ENCODE measurements at regions not wholly inside any gene's neighbourhood (a gene's known extent, or its start where the extent isn't known, plus 50 kb on each side); places are given as distances from the start of the nearest gene placed in this dataset.

DNA sequence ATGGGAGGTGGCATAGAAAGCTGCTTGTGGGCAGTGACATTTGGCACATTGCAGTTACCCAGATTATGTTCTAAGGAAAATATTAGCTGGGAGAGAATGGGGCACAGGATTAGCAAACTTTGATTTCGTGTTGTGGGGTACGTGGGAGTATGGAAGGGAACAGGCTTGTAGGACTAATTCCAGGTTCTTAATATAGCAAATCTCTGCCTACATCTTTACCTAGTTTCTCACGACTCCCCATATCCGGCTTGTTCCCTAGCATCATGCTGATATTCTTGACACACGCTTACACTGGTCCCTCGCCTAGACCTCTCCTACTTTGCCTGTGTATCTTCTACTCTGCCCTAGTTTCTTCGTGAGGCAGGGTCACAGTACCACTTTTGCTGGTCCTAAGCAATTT lies 293.9 kb upstream of the PLXNA2 start:
- peaks cover 2 to 7% of the 10 kb centered on the region in 2 experiments for H3K4me1 ChIP-seq (ENCODE audit: control insufficient read depth in 1 of 2, insufficient read depth in 2 of 2, low read length in 2 of 2)
- H4K12ac ChIP-seq (ENCODE audit: low read depth, low read length): no peak overlapping the region
- H3K9ac ChIP-seq (ENCODE audit: low read length): no peak overlapping the region
- no peak overlapping the region for H3K4me2 ChIP-seq (ENCODE audit: low read length)
- H3K23ac ChIP-seq (ENCODE audit: low read length): no peak overlapping the region
- H3K4ac ChIP-seq (ENCODE audit: low read depth, low read length): no peak overlapping the region
- H3K4me3 ChIP-seq (ENCODE audit: low read depth, low read length): no peak overlapping the region
- H2BK120ac ChIP-seq (ENCODE audit: insufficient read depth, low read length, poor library complexity): no peak overlapping the region
- no peak overlapping the region for H4K8ac ChIP-seq (ENCODE audit: low read depth, low read length)
- H3K27ac ChIP-seq (ENCODE audit: low read depth, low read length): no peak overlapping the region
- H3K79me1 ChIP-seq (ENCODE audit: low read length): no peaks in the 10 kb centered on the region
- no peak for DNase-seq
- no peak overlapping the region for H2AK5ac ChIP-seq (ENCODE audit: low read length)
- H3K18ac ChIP-seq (ENCODE audit: low read length): no peak overlapping the region
- no peak overlapping the region for H2BK5ac ChIP-seq (ENCODE audit: low read depth, low read length, poor library complexity)
- H2BK12ac ChIP-seq (ENCODE audit: low read length): peak overlapping the region; percentile 13
- no peaks in the 10 kb centered on the region for H3K36me3 ChIP-seq (ENCODE audit: control insufficient read depth in 1 of 2, insufficient read depth in 2 of 2, low read length in 2 of 2)
- no peak overlapping the region for H2AFZ ChIP-seq (ENCODE audit: insufficient read depth, low read length, poor library complexity)
- H3K79me2 ChIP-seq (ENCODE audit: control insufficient read depth, insufficient read depth, low read length, poor library complexity): no peaks in the 10 kb centered on the region
- no CpG with 5 or more reads among the region's 7 CpGs for WGBS (ENCODE audit: extremely low coverage, insufficient coverage, insufficient read length)
- no peak overlapping the region for H3K14ac ChIP-seq (ENCODE audit: low read length)
- no peak overlapping the region for H4K91ac ChIP-seq (ENCODE audit: low read depth, low read length)
- H3K9me3 ChIP-seq (ENCODE audit: insufficient read depth, low read depth, low read length): no peaks in the 10 kb centered on the region
- no peaks in the 10 kb centered on the region for H3K27me3 ChIP-seq (ENCODE audit: insufficient read depth, low read length)

DNA sequence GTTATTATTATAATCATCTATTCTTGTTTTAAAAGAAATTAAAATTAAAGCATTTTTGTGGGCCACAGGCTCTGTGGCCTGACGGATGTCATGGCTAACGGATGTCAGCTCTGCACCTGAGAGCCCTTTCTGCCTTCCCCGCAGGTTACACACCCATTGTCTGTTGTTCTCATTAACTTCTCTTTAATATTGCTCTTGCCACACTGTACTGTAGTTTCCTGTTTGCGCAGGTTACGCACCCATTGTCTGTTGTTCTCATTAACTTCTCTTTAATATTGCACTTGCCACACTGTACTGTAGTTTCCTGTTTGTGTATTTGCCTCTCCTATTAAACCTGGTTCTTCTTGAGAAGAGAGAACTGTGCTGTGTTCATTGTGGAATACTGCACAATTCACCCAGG lies 294.4 kb upstream of the PLXNA2 start:
- Histone ChIP-seq H3K79me2 (ENCODE audit: control insufficient read depth, insufficient read depth, low read length, poor library complexity) (no peaks in the 10 kb centered on the region), H2AK5ac (ENCODE audit: low read length) (no peak overlapping the region), H3K4me2 (ENCODE audit: low read length) (no peak overlapping the region), H4K12ac (ENCODE audit: low read depth, low read length) (no peak overlapping the region), H3K27ac (ENCODE audit: low read depth, low read length) (no peak overlapping the region), H3K79me1 (ENCODE audit: low read length) (no peaks in the 10 kb centered on the region), H3K4me3 (ENCODE audit: low read depth, low read length) (no peak overlapping the region), H3K9ac (ENCODE audit: low read length) (no peak overlapping the region), H3K4ac (ENCODE audit: low read depth, low read length) (no peak overlapping the region), H2BK12ac (ENCODE audit: low read length) (no peak overlapping the region), H4K91ac (ENCODE audit: low read depth, low read length) (no peak overlapping the region), H3K23ac (ENCODE audit: low read length) (no peak overlapping the region), H3K9me3 (ENCODE audit: insufficient read depth, low read depth, low read length) (no peaks in the 10 kb centered on the region), H3K36me3 (ENCODE audit: control insufficient read depth in 1 of 2, insufficient read depth in 2 of 2, low read length in 2 of 2) (no peaks in the 10 kb centered on the region), H2AFZ (ENCODE audit: insufficient read depth, low read length, poor library complexity) (no peak overlapping the region), H3K27me3 (ENCODE audit: insufficient read depth, low read length) (no peaks in the 10 kb centered on the region), H2BK120ac (ENCODE audit: insufficient read depth, low read length, poor library complexity) (no peak overlapping the region), H3K18ac (ENCODE audit: low read length) (no peak overlapping the region), H2BK5ac (ENCODE audit: low read depth, low read length, poor library complexity) (no peak overlapping the region), H3K4me1 (ENCODE audit: control insufficient read depth in 1 of 2, insufficient read depth in 2 of 2, low read length in 2 of 2) (peaks cover 2 to 7% of the 10 kb centered on the region in 2 experiments), H4K8ac (ENCODE audit: low read depth, low read length) (no peak overlapping the region), H3K14ac (ENCODE audit: low read length) (no peak overlapping the region)
- DNase-seq: no peak
- WGBS (ENCODE audit: extremely low coverage, insufficient coverage, insufficient read length): no CpG with 5 or more reads among the region's 5 CpGs

DNA sequence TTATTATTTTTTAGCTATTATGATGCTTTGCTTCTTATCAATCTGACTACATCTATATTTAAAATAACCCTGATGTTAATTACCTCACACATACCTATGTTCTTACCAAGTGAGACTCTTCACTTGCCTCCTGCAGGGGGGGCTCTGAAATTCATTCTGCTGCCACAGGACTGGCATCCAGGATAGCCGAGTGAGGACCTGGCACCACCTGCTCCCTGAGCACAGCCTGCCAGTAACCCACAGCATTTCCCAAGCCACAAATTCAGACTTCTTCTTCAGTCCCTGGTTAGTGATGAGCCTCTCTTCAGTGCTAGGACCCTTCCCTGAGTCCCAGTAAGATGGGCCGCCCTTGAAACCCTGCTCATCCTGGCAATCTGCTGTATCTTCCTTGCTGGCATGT lies 296.5 kb upstream of the PLXNA2 start:
- no peak overlapping the region for H3K27ac ChIP-seq (ENCODE audit: low read depth, low read length)
- H2BK120ac ChIP-seq (ENCODE audit: insufficient read depth, low read length, poor library complexity): no peak overlapping the region
- H3K27me3 ChIP-seq (ENCODE audit: insufficient read depth, low read length): no peaks in the 10 kb centered on the region
- H2AK5ac ChIP-seq (ENCODE audit: low read length): no peak overlapping the region
- no peaks in the 10 kb centered on the region for H3K9me3 ChIP-seq (ENCODE audit: insufficient read depth, low read depth, low read length)
- H3K9ac ChIP-seq (ENCODE audit: low read length): no peak overlapping the region
- H3K36me3 ChIP-seq (ENCODE audit: control insufficient read depth in 1 of 2, insufficient read depth in 2 of 2, low read length in 2 of 2): no peaks in the 10 kb centered on the region
- H2BK12ac ChIP-seq (ENCODE audit: low read length): no peak overlapping the region
- H3K79me2 ChIP-seq (ENCODE audit: control insufficient read depth, insufficient read depth, low read length, poor library complexity): no peaks in the 10 kb centered on the region
- H2AFZ ChIP-seq (ENCODE audit: insufficient read depth, low read length, poor library complexity): no peak overlapping the region
- no peaks in the 10 kb centered on the region for H3K79me1 ChIP-seq (ENCODE audit: low read length)
- no CpG with 5 or more reads among the region's 2 CpGs for WGBS (ENCODE audit: extremely low coverage, insufficient coverage, insufficient read length)
- no peak overlapping the region for H3K23ac ChIP-seq (ENCODE audit: low read length)
- H3K18ac ChIP-seq (ENCODE audit: low read length): no peak overlapping the region
- H4K8ac ChIP-seq (ENCODE audit: low read depth, low read length): no peak overlapping the region
- no peak overlapping the region for H3K4ac ChIP-seq (ENCODE audit: low read depth, low read length)
- H3K4me2 ChIP-seq (ENCODE audit: low read length): no peak overlapping the region
- no peak overlapping the region for H4K91ac ChIP-seq (ENCODE audit: low read depth, low read length)
- no peak overlapping the region for H2BK5ac ChIP-seq (ENCODE audit: low read depth, low read length, poor library complexity)
- H3K14ac ChIP-seq (ENCODE audit: low read length): no peak overlapping the region
- no peak overlapping the region for H4K12ac ChIP-seq (ENCODE audit: low read depth, low read length)
- no peak overlapping the region for H3K4me3 ChIP-seq (ENCODE audit: low read depth, low read length)
- DNase-seq: no peak
- H3K4me1 ChIP-seq (ENCODE audit: control insufficient read depth in 1 of 2, insufficient read depth in 2 of 2, low read length in 2 of 2): peaks cover 0 to 5% of the 10 kb centered on the region in 2 experiments

DNA sequence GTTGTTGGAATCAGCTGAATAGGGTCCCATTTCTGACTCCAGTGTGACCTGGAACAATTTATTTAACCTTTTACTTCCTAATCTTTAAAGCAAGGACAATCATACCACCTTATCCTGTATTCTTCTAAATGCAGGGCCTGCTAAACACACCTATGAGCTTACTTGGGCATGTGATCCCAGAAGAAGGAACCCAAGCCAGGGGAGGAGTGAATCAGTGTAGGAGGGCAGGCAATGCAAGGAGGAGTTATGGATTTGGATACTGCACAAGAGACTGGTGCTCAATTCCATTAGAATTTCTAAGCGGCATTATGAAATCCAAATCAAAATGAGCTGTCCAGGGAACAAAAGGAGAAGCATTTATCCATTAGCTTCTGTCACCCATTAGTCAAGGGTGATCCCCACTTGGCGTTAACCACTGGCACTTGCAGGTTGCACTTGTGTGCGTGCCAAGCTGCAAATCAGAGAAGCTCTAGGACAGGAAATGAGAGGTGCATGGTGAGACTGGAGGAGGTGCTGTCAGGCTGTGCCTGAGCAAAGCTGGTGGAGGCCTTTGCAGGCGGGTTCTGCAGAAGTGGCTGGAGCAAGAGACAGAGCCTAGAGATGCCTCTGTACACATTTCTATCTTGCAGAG lies 297.2 kb upstream of the PLXNA2 start:
- no peak overlapping the region for H2BK5ac ChIP-seq (ENCODE audit: low read depth, low read length, poor library complexity)
- H3K27me3 ChIP-seq (ENCODE audit: insufficient read depth, low read length): no peaks in the 10 kb centered on the region
- H2BK12ac ChIP-seq (ENCODE audit: low read length): no peak overlapping the region
- no peaks in the 10 kb centered on the region for H3K79me1 ChIP-seq (ENCODE audit: low read length)
- no peaks in the 10 kb centered on the region for H3K36me3 ChIP-seq (ENCODE audit: control insufficient read depth in 1 of 2, insufficient read depth in 2 of 2, low read length in 2 of 2)
- H3K27ac ChIP-seq (ENCODE audit: low read depth, low read length): no peak overlapping the region
- H3K4me3 ChIP-seq (ENCODE audit: low read depth, low read length): no peak overlapping the region
- H3K9ac ChIP-seq (ENCODE audit: low read length): no peak overlapping the region
- no peak overlapping the region for H3K23ac ChIP-seq (ENCODE audit: low read length)
- no peak overlapping the region for H3K18ac ChIP-seq (ENCODE audit: low read length)
- H2AFZ ChIP-seq (ENCODE audit: insufficient read depth, low read length, poor library complexity): no peak overlapping the region
- no peak overlapping the region for H4K8ac ChIP-seq (ENCODE audit: low read depth, low read length)
- no peaks in the 10 kb centered on the region for H3K79me2 ChIP-seq (ENCODE audit: control insufficient read depth, insufficient read depth, low read length, poor library complexity)
- H3K4me2 ChIP-seq (ENCODE audit: low read length): no peak overlapping the region
- no peak overlapping the region for H2AK5ac ChIP-seq (ENCODE audit: low read length)
- DNase-seq: no peak
- H2BK120ac ChIP-seq (ENCODE audit: insufficient read depth, low read length, poor library complexity): no peak overlapping the region
- peaks cover 0 to 4% of the 10 kb centered on the region in 2 experiments for H3K4me1 ChIP-seq (ENCODE audit: control insufficient read depth in 1 of 2, insufficient read depth in 2 of 2, low read length in 2 of 2)
- no peak overlapping the region for H3K4ac ChIP-seq (ENCODE audit: low read depth, low read length)
- no peak overlapping the region for H4K12ac ChIP-seq (ENCODE audit: low read depth, low read length)
- no peaks in the 10 kb centered on the region for H3K9me3 ChIP-seq (ENCODE audit: insufficient read depth, low read depth, low read length)
- H3K14ac ChIP-seq (ENCODE audit: low read length): no peak overlapping the region
- H4K91ac ChIP-seq (ENCODE audit: low read depth, low read length): no peak overlapping the region
- no CpG with 5 or more reads among the region's 4 CpGs for WGBS (ENCODE audit: extremely low coverage, insufficient coverage, insufficient read length)
